ENCODE measurements at regions not wholly inside any gene's neighbourhood (a gene's known extent, or its start where the extent isn't known, plus 50 kb on each side); places are given as distances from the start of the nearest gene placed in this dataset.

DNA sequence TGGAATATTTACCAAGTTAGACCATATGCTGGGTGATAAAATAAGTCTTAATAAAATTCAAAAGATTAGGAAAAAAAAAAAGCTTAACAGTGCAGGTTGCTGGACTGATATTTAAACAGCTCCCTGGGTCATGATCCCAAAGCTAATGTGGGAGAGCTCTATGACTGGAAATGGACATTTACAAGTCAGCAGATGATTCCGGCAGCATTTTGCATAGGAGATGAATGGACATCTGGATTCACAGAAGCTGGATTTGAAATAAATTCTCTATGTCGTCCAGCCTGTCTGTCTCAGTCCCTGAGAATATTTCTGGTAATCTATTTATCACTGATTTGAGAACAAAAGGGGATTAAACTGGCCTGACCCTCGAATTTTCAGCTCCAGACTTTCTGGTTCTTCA is 52.3 kb upstream of the KLHL25 start:
- TF ChIP-seq GATA2 (IDR thresholded peaks at IDR 0.05; ENCODE audit: low read depth, low read length): no peak
- TF ChIP-seq GATA3 (IDR thresholded peaks at IDR 0.05; ENCODE audit: low read depth, low read length): no peak

DNA sequence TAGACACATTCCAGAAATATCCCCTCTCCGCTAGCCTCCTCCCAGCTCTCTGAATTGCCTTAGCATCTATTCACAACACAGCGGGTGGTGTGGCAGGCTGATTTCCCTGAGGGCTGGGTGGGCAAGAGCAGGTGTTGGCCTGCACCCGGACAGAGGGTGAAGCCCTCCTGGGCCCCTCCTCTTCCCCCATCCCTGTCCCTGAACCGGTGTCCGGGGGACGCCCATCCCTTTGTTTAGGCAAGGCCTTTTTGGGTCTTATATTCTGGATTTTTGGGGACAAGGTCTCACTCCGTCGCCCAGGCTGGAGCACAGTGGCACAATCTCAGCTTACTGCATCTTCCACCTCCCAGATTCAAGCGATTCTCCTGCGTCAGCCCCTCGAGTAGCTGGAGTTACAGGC is 55.2 kb upstream of the KLHL25 start:
- no peak for TF ChIP-seq GATA2 (IDR thresholded peaks at IDR 0.05; ENCODE audit: low read depth, low read length)
- no peak for TF ChIP-seq GATA3 (IDR thresholded peaks at IDR 0.05; ENCODE audit: low read depth, low read length)

DNA sequence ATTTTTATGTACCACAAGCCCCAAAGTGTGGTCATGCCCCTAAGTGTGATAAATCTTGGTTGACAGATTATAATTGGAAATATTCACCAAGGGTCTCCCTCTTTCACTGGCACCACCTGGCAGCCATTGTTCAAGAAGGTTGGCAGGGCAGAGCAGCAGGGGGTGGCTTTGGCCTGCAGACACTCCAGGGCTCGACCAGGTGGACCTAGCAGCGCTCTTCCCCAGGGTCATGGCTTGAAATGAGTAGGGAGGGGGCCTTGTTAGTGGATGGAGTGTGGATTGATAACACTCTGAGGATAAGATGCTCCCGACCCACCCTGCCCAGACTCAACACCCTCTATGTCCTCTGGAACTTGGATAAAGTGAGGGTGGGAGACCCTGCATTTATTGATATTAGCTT is 58.2 kb upstream of the KLHL25 start:
- TF ChIP-seq GATA2 (IDR thresholded peaks at IDR 0.05; ENCODE audit: low read depth, low read length): no peak
- no peak for TF ChIP-seq GATA3 (IDR thresholded peaks at IDR 0.05; ENCODE audit: low read depth, low read length)

DNA sequence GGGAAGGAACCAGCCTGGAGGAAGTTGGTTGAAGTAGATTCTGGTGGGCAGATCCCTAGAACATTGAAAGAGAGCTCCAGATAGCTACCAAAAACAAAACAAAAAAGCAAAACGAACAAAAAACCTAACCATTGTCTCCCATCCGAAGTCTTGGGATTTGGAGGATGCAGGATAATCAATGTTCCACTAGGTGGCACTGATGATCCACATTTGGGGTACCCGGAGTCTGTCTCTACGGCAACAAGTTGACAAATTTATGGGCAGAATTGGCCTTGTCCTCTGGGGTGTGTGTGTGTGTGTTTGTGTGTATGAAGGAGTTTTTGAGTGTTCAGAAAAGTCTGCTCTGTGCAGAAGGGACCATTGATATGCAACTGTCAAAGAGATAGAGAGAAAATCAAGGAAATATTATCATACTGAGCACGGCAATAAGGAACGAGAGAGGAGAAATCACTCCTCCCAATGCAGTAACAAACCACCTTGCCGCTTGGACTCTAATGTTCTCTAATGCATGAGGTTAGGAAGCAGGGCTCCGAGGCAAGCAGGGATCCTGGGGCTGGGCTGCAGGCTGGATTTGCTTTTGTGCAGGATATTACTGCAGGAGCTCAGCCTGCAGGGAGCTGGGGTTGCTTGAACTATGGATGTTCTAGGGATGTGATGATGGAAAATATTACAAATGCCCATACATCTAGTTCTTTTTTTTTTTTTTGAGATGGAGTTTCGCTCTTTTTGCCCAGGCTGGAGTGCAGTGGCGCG is 59.8 kb upstream of the KLHL25 start:
- TF ChIP-seq GATA3 (IDR thresholded peaks at IDR 0.05; ENCODE audit: low read depth, low read length): no peak
- no peak for TF ChIP-seq GATA2 (IDR thresholded peaks at IDR 0.05; ENCODE audit: low read depth, low read length)

DNA sequence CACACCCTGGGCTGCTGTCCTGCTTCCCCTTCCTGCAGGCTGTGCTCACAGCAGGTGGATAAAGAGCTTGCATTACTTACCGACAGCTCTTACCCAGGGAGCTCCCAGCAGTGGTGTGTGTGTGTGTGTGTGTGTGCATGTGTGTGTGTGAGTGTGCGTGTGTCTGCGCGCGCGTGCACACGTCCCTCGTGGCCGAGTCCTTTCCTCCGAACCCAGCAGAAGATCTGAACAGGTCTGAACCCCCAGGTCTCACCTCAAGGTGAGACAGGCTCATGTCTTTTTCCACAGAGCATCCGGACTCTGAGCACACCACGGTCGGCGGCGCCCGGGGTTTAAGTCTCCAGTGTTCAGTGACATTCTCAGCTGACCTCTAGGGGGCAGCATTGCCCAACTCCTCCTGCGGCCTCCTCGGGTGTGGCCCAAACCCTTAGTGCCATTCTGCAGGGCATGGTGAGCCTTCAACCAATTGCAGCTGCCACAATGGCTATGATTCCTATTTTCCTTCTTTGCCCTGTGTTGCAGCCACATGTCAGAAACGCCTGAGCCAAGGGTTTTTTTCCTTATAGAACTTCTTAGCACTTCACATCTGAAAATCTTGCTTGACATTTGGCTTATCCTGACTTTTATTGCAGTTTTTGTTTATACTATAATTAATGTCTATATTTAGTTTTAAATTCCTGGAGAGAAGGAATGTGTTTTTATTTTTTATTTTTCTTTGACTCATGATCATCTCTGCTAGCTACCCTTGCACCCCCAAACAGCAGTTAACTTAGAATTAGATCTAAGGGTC is 64.1 kb upstream of the KLHL25 start:
- TF ChIP-seq GATA3 (IDR thresholded peaks at IDR 0.05; ENCODE audit: low read depth, low read length): no peak
- no peak for TF ChIP-seq GATA2 (IDR thresholded peaks at IDR 0.05; ENCODE audit: low read depth, low read length)

DNA sequence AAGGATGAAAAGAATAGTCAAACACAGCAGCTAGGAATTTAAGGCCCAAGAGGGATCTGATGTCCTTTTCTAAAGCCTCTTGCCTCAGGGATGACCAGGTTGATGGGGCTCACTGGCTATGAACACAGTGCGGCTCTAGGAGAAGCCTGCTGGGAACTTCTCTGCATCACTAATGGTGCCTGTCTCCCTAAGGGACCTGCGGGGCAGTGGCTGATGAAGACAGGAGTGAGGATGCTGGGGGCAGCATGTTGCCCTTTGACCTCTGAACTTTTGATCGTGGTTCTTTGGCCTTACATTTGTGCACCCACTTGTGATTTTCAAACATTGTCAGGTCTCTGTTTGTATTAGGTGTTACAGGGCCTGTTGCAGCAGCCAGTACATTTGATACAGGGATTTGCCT is 64.9 kb upstream of the KLHL25 start:
- TF ChIP-seq GATA2 (IDR thresholded peaks at IDR 0.05; ENCODE audit: low read depth, low read length): no peak
- TF ChIP-seq GATA3 (IDR thresholded peaks at IDR 0.05; ENCODE audit: low read depth, low read length): no peak

DNA sequence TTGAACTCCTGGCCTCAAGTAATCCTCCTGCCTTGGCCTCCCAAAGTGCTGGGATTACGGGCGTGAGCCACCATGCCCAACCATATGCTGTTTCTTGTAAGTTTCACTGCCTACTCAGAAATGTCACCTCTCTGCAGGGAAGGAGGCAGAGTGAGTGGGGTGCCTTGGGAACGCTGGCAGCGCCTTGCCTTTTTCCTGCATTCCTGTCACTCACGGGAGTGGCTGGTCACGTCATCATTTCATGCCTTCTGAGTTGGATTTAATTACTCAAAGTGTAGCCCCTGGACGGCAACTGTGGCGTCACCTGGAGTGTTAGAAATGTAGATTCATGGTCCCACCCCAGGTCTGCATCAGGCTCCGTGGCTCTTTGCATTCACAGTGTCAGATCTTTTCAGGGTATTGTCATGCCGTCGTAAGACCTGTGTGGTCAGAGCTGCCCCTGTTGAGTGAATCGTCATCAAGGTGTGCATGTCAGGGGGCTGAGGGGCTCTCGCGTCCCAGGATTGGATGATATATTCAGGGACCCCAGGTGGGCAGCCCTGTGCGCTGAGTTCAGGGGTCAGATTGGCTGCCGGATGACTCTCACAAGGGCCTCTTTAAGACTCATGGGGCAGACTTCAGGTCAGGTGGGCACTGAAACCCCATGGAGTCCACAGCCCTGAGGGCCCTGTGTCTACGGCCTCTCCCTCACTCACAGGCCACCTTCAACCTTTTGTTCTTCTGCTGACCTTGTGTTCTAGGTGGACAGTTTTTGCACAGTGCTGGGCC is 65.9 kb upstream of the KLHL25 start:
- TF ChIP-seq GATA2 (IDR thresholded peaks at IDR 0.05; ENCODE audit: low read depth, low read length): no peak
- no peak for TF ChIP-seq GATA3 (IDR thresholded peaks at IDR 0.05; ENCODE audit: low read depth, low read length)

DNA sequence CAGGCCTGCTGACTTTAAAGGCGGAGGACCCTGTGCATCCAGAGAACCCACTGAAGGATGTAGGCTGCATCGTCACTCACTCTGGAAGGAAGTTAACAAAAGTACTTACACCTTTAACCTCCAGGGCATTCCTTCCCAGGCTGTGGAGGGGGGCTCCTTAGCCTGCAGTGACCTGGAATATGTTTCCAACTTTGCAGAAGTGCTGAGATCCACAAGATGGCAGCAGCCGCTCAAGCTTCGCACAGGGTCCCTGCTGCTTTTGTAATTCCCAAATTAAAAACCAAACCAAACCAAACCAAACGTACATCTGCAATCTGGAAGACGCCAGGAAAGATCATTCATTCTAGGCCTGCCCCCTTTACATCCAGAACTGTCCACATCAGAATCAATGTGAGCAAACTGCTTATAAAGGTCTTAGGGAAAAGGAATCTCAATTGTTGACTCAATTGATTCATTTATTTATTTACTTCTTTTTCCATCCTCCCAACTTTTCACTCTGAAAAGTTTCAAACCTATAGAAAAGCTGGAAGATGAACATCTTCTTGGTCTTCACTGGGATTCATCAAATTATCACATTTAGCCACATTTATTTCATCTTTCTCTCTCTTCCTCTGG is 70.5 kb upstream of the KLHL25 start:
- TF ChIP-seq GATA2 (IDR thresholded peaks at IDR 0.05; ENCODE audit: low read depth, low read length): no peak
- TF ChIP-seq GATA3 (IDR thresholded peaks at IDR 0.05; ENCODE audit: low read depth, low read length): no peak

DNA sequence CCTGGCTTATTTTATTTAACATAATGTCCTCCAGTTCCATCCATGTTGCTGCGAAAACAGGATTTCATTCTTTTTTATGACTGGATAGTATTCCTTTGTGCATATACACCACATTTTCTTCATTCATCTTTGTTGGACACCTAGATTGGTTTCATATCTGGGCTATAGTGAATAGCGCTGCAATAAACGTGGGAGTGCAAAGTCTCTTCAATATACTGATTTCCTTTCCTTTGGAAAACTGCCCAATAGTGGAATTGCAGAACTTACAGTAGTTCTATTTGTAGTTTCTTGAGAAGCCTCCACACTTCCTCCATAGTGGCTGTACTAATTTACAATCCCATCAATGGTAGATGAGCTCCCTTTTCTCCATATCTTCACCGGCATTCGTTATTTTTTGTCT is 72.5 kb upstream of the KLHL25 start:
- TF ChIP-seq GATA2 (IDR thresholded peaks at IDR 0.05; ENCODE audit: low read depth, low read length) (no peak), GATA3 (IDR thresholded peaks at IDR 0.05; ENCODE audit: low read depth, low read length) (no peak)

DNA sequence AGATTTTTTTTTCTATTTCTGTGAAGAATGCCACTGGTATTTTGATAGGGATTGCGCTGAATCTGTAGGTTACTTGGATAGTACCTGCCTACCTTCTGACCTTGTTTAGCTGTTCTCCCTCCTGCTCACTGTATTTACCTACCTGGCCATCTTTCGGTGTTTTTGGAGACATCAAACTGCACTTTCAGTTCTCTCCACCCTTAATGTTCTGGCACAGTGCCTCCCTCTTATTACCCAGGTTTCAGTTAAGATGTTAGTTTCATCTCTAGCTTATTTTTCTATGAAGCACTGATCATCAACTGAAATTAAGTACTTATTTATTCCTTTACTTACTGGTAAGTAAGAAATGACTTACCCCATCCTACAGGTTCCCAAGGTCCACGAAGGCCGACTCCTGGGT is 74.4 kb upstream of the KLHL25 start:
- TF ChIP-seq GATA2 (IDR thresholded peaks at IDR 0.05; ENCODE audit: low read depth, low read length): no peak
- TF ChIP-seq GATA3 (IDR thresholded peaks at IDR 0.05; ENCODE audit: low read depth, low read length): no peak

DNA sequence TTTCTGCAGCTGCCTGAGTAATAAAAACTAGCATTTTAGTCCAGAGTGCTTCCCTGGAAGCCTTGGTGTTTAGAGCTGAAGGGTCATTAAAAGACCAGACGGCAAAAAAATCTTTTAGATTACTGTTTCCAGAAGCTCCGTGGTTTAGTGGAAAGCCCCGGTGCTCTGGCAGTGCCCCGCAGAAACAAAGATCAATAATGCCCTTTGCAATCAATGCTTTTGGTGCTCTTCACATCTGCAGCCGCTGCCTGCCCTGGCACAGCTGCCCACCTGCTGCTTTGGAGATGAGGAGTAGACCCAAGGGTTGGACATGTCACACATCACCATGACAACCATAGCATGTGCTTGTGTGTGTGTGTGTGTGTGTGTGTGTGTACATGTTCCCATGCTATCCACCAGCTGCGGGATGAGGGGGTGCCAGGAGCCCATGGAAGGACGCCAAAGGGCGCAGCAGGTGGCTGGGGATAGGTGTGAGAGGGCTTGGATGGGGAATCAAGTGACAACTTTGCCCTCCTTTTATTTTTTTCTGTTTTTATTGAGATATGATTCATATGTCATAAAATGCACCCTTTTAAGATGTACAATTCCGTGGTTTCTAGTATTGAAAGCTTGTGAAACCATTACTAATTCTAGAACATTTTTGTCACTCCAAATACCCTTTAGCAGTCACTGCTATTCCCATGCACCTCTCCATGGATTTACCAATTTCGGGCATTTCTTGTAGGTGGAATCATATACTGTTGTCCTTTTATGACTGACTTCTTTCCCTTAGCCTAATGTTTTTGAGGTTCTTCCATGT is 75.7 kb upstream of the KLHL25 start:
- TF ChIP-seq GATA2 (IDR thresholded peaks at IDR 0.05; ENCODE audit: low read depth, low read length): no peak
- TF ChIP-seq GATA3 (IDR thresholded peaks at IDR 0.05; ENCODE audit: low read depth, low read length): no peak

DNA sequence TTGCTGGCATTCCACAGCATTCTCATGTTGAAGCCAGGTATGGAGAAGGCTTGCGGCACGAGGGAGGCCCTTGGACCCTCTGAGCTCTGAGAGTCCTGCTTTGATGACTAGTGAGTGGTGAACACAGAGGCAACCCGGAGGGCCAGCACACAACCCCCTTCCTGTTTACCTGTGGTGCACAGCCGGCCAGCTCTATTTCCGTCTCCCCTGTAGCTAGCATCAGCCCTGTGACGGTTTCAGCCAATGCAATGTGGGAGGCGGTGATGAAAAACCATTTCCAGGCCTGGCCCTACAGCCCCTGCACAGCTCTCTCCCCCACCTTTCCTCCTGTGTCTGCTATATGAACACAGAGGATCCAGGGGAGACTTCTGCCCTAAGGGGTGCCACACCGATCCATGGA is 76.8 kb upstream of the KLHL25 start:
- TF ChIP-seq GATA2 (IDR thresholded peaks at IDR 0.05; ENCODE audit: low read depth, low read length) (no peak), GATA3 (IDR thresholded peaks at IDR 0.05; ENCODE audit: low read depth, low read length) (no peak)

DNA sequence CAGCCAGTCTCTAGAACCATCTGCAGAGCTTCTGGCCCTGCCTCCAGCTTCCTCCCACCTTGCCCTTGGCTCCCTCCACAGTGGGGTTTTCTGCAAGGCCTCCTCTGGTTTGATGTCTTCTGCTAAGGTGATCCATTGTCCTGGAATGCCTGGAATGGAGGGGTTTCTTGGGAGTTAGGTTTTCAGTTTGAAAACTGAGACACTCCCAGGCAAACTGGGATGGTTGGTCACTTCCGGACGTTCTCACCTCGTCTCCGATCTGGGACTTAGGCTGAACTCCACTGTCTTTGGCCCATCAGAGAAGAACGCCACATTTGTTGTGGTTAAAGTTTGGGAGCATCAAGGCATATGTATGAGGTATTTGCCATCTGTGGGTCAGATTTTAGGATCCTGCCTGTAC is 77.4 kb upstream of the KLHL25 start:
- no peak for TF ChIP-seq GATA3 (IDR thresholded peaks at IDR 0.05; ENCODE audit: low read depth, low read length)

Data from SH-SY5Y (cell line).